GM18519 (cell line): ENCODE measurements at regions not wholly inside any gene's neighbourhood (a gene's known extent, or its start where the extent isn't known, plus 50 kb on each side); places are given as distances from the start of the nearest gene placed in this dataset.
"Not testable (repeated sequence)": the region's sequence is repeated elsewhere in the genome, so short reads cannot be mapped to it uniquely, and the experiment has no call there.

ENCODE experiments used
- ATAC-seq: cut with Tn5 transposase; IDR thresholded peaks from one replicate; pipeline ENCODE4 v1.9.1; 2021; ENCODE audit warnings: mild to moderate bottlenecking, moderate library complexity; ENCODE audit not compliant: unreplicated experiment, low FRiP score

GRCh38 chr13:22748866-22749577 is 431.8 kb upstream of the SGCG start:
- ATAC-seq = no peak

DNA sequence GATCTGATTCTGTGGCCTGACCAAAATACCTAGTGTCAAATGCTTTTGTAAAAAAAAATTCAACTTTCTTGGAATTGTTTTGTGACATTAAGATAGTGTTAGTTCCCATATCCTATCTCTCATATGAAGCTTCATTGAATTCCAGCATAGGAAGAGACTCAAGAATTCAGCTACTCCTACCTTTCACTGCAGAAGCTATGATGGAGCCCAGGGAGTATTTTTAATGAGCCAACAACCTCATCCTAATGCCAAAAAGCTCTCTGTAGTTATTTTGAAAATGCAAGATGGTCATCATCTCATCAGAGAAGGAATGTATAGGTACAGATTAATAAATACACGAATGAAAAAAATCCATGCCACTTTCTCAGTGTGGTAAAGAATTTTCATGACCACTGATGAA is 431.2 kb upstream of the SGCG start:
- no peak for ATAC-seq

DNA sequence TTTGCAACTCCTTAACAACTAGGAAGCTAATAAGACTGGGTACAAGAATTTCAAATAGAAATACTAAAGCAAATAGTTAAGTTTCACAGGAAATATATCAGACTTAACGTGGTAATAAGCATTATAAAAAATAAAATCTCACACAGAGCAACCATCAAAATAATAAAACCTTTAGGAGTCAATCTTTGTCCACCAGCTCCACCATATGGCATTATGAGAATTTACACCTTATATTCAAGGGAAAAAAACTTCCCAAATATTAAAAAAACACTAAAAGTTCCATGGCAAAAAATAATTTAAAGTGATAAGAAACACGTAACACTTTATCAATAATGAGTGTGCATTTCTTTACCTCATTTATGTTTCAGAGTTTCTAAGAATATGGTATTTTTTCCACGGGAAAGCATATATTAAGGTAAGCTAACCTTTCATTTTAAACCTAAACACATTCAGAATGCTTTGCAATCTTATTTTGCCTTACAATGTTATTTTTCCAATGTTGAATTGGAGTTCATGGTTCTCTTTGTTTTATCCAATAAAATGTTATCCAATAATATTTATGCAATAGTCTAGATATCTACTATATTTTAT is 423.2 kb upstream of the SGCG start:
- ATAC-seq = no peak

DNA sequence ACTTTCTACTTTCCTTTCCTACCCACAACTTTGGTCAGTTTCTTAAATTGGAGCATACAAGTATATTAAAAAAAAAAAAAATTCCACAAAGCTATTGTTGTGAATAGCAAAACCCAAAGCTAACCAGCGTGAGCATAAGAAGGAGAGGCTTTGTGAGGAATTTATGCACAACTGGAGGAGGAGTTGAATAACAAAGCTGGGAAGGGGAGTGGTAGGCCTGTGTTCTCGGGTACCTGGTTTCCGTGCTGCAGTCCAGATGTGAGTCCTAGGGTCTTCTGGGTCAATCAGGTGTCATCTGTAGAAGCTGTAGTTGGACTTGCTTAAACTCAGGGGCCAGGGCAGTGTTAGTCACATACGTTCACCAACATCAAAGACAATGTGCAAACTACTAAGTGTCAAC is 422.5 kb upstream of the SGCG start:
- ATAC-seq = no peak

DNA sequence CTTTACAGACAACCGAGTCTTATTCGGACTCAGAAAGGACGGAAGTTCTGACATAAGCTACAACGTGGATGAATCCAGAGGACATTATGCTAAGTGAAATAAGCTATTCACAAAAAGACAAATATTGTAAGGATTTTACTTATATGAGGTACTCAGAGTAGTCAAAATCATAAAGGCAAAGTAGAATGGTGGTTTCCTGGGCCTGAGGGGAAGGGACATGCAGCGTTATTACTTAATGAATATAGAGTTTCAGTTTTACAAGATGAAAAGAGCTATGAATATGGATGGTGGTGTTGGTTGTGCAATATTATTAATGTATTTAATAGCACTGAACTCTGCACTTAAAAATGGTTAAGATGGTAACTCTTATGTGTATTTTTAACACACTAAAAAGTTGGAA is 419.1 kb upstream of the SGCG start:
- no peak for ATAC-seq

DNA sequence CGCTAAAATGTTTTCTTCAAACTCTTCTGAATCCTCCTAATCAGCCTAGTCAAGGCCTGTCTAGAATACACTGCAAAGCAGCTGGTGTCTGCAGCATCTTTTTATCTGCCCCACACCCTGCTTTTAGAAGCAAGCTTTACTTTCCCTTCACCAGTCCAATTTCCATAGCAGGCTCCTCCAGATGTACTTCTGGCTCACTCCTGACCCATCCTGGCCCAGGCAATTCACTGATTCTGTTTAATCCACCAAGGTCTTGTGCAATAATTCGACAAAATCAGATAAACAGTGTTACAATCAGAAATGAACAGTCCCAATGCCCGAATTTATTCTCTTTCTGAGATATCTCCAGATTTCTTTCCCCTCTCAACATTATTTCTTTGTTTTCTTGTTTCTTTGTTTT is 415.2 kb upstream of the SGCG start:
- ATAC-seq = no peak

DNA sequence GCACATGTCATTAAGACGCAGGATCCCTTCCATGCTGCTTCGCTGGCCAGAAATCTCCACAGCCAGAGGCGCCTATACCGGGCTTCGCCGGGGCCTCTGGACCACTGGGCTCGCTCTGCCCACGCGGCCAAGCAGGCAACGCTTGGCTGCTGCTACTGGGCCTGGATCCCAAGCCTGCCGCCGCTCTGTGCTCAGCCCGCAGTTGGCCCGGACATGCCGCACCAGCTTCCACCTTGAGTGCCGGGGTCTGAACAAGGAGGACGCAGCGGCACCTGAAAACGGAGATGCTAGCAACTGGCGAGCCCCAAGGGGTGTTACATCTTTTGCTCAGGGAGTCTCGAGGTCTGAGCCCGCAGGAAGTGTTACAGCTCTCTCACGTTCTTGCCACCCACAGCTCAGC is 409.9 kb upstream of the SGCG start:
- no peak for ATAC-seq

DNA sequence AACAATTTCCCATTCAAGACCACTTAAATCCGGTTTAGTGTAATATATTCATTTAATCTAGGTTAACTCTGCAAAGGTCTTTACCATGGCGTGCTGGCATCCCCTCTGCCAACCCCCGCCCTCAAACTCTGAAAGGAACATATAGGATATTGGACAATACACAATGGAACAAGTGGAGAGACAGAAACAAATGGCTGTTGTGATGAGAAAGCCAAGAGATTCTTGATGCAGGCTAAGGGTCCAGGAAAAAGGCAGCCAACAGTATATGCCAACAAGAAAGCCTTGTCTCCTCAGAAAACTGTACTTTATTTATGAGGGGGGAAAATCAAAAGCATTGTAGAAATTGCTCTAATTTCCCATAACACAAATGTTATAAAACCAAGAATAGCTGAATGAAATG is 407.3 kb upstream of the SGCG start:
- no peak for ATAC-seq

DNA sequence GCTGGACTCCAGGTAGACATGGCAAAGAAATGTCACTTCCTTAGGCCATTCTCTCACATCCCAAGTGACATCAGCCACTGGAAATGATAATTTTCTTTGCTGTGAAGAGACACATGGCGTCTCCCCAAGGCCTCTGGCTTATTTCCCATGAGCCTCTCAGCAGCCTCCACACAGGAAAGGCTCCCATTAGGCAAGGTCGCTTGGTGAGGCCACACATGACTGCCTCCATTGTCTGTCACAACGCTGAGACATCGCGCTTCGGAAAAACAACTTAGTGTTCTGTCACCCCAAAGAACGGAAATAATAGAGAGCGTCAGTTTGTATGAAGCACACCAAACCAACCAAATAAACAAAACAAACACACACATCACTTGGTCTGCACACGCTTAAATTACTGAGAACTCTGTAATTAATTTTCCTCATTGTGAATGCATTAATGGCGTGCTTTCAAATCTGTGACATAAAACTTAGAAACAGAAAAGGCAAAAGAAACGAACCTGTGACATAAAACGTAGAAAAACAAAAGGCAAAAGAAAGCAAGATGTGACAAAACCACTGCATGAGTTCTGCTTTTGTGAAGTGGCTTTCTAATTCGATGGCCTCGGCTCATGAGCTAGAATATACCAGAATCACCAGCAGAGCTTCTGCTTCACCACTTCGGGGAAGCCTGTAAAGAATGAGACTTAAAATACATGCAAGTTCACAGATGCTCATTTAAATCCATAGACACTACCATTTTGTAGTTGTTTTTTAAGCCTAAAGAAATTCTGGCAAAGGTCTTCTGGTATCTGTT is 404.2 kb upstream of the SGCG start:
- no peak for ATAC-seq

- no peak for ATAC-seq
Measured at GRCh38 chr13:22777207-22777606, 403.6 kb upstream of the SGCG start.

- ATAC-seq = no peak
Measured at GRCh38 chr13:22789027-22789593, 391.7 kb upstream of the SGCG start.

DNA sequence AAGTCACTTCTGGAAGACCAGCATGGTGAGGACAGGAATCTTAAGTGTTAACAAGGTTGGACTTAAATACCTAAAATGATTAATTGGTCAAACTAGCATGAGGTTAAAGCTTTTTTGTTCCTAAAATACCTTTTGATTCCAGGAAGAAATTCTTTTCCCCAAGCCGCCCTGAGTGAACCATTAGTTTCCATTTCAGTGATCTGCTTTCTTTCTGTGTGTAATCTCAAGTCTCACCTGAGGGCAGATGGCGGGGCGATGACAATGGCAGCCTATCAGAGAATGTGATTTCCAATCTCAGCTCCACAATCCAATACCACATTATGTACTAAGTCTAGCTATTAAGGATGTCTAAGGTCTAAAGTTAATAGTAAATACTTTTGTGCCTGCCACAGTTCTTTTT is 390.9 kb upstream of the SGCG start:
- no peak for ATAC-seq

DNA sequence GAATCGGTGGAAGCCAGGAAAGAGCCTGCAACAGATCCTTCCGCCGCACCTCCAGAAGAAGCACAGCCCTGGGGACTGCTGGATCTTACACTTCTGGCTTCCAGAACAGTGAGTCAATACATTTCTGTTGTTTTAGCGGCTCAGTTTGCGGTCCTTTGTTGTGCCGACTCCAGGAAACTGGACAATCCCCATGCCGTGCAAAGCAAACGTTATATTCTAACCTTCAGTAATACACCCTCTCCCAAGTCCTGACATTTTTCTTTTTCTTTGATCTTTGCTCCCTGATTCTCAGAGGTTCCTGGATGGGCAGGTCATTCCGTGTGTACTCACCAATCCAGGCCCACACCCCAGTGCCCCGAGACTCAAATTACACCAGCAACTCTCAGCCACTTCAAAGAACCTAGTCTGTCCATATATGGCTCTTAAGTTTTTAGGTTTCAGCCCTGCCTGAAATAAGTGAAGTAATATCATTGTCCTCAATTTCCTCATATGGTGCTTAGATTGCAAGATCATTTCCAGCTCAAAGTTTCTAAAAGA is 387.1 kb upstream of the SGCG start:
- ATAC-seq = no peak

DNA sequence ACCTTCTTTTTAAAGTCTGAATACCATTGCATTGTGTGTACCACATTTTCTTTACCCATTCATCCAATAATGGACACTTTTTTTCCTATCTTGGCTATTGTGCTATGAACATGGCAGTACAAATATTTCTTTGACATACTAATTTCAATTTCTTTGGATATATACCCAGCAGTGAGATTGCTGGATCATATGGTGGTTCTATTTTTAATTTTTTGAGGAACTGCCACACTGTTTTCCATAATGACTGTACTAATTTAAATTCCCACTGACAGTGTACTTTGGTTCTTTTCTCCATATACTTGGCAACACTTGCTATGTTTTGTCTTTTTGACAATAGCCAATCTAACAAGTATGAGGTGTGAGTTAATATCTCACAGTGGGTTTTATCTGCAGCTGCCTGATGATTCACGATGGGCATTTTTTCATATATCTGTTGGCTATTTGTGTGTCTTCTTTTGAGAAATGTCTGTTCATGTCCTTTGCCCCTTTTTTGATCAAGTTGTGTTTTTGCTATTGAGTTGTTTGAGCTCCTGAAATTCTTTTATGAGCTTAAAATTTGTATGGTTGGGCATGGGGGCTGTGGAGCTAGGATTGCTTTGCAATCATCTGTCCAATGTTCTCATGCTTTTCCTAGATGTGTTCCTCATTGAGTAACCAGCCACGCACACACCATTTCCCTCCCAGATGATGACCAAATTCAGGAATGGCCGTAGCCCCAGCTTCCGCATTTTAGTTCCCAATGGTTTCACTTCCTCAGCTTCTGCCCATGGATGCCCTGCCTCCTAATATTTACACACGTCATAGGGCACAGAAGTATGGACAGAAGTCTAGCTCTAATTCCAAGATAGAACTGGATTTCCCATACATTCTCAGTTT is 380.0 kb upstream of the SGCG start:
- no peak for ATAC-seq

GRCh38 chr13:22801402-22802003 is 379.3 kb upstream of the SGCG start:
- ATAC-seq = no peak

DNA sequence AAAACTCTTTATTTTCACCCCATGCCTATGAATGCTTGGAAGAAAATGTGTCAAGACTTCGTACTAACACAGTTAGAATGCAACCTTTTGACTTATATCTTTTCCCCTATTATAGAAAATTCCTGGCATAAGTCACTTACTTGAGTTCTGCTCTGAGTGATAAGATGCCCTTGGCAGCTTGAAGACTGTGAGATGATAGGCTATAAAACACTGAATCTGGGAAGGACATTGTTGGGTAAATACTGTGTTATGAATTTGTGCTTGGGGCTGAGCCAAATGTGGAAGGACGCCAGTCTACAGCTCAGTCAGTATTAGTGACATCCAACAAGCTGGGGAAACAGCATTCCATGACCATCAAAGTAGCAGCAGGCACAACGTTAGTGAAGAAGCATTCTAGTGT is 368.0 kb upstream of the SGCG start:
- ATAC-seq = no peak

DNA sequence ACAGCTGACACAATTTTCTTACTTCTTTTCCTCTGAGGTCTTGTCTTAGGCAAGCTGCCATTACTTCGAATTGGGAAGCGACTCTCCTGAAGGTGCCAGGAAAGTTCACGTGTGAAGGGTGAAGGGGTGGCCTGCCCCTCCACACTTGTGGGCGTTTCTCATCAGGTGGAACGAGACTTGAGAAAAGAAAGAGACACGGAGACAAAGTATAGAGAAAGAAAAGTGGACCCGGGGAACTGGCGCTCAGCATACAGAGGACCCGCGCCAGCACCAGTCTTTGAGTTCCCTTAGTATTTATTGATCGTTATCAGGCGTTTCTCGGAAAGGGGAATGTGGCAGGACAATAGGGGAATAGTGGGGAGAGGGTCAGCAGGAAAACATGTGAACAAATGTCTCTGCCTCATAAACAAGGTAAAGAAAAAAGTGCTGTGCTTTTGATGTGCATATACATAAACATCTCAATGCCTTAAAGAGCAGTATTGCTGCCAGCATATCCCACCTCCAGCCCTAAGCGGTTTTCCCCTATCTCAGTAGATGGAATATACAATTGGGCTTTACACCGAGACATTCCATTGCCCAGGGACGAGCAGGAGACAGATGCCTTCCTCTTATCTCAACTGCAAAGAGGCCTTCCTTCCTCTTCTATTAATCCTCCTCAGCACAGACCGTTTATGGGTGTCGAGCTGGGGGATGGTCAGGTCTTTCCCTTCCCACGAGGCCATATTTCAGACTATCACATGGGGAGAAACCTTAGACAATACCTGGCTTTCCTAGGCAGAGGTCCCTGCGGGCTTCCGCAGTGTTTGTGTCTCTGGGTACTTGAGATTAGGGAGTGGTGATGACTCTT is 367.0 kb upstream of the SGCG start:
- not testable (repeated sequence) for ATAC-seq

DNA sequence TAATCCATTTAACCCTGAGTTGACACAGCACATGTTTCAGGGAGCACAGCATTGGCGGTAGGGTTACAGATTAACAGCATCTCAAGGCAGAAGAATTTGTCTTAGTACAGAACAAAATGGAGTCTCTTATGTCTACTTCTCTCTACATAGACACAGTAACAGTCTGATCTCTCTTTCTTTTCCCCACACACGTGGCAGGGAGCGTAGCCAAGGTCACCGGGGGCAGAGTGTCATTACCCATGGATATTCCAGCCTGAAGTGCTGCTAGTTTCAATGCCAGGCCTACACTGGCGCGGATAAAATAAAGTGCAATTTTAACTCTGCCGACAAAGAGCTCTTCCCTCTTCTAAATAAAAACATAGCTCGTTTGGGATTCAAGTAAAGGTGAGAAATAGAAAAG is 366.3 kb upstream of the SGCG start:
- not testable (repeated sequence) for ATAC-seq

- ATAC-seq = no peak
Measured at GRCh38 chr13:22821589-22821988, 359.2 kb upstream of the SGCG start.
